PFSK-1 (cell line): ENCODE measurements at regions not wholly inside any gene's neighbourhood (a gene's known extent, or its start where the extent isn't known, plus 50 kb on each side); places are given as distances from the start of the nearest gene placed in this dataset.

Source experiments
- REST ChIP-seq, 2 experiments: IDR thresholded peaks; 2 replicates each; pipeline versions ENCODE4 v1.6.1 to v1.8.0; 2011 to 2012; ENCODE audit warnings: low read depth in 2 of 2, low read length in 2 of 2, control low read depth in 1 of 2, inconsistent platforms in 1 of 2, mild to moderate bottlenecking in 1 of 2, moderate library complexity in 1 of 2; ENCODE audit not compliant: insufficient read depth in 1 of 2
- TAF1 ChIP-seq: IDR thresholded peaks from 2 replicates; pipeline ENCODE4 v1.6.1; 2012; ENCODE audit warnings: low read length, control low read depth, borderline replicate concordance; ENCODE audit not compliant: insufficient read depth

- TF ChIP-seq TAF1 (no peak), REST (IDR thresholded peaks at IDR 0.05; ENCODE audit: insufficient read depth in 1 of 2, low read depth in 2 of 2, low read length in 2 of 2) (no peak)
Measured at GRCh38 chr2:128437204-128437565, 118.5 kb upstream of the HS6ST1 start.
